ENCODE measurements at regions not wholly inside any gene's neighbourhood (a gene's known extent, or its start where the extent isn't known, plus 50 kb on each side); places are given as distances from the start of the nearest gene placed in this dataset.
"Not testable (repeated sequence)": the region's sequence is repeated elsewhere in the genome, so short reads cannot be mapped to it uniquely, and the experiment has no call there.

GRCh38 chr1:120525386-120525785 lies 110.6 kb downstream of the NBPF8 start:
- H3K27ac ChIP-seq (ENCODE audit: low read depth in 2 of 2, low read length in 1 of 2); CTCF ChIA-PET; H2AFZ ChIP-seq (ENCODE audit: low read depth); H3K4me3 ChIP-seq (ENCODE audit: low read depth in 2 of 2, low read length in 1 of 2); H3K4me1 ChIP-seq (ENCODE audit: control insufficient read depth in 1 of 2, insufficient read depth in 2 of 2, low read depth in 1 of 2, low read length in 1 of 2); H3K9me2 ChIP-seq; H3K27me3 ChIP-seq (ENCODE audit: insufficient read depth); H3F3A ChIP-seq (replicated peaks; ENCODE audit: insufficient read depth); H3K36me3 ChIP-seq (replicated peaks in 1 of 2; ENCODE audit: control insufficient read depth in 1 of 2, insufficient read depth in 2 of 2, low read length in 1 of 2); POLR2A ChIA-PET; H4K20me1 ChIP-seq (ENCODE audit: insufficient read depth); DNase-seq; H3K4me2 ChIP-seq; H3K9me3 ChIP-seq; H3K9ac ChIP-seq; H3K79me2 ChIP-seq (ENCODE audit: insufficient read depth): not testable (repeated sequence)
- 79% methylated on average over 2 of the region's 3 CpGs for WGBS (ENCODE audit: low lambda C conversion rate)

GRCh38 chr1:120529475-120530089 lies 114.7 kb downstream of the NBPF8 start:
- 0% methylated on average over 5 of the region's 5 CpGs for WGBS (ENCODE audit: low lambda C conversion rate)
- peak overlapping the region; percentile 54; the same call in 1 of the 2 replicates for H3K9ac ChIP-seq
- H3K36me3 ChIP-seq (replicated peaks in 1 of 2; ENCODE audit: control insufficient read depth in 1 of 2, insufficient read depth in 2 of 2, low read length in 1 of 2); H3F3A ChIP-seq (replicated peaks; ENCODE audit: insufficient read depth); H3K9me3 ChIP-seq; H4K20me1 ChIP-seq (ENCODE audit: insufficient read depth); CTCF ChIA-PET; H3K4me3 ChIP-seq (ENCODE audit: low read depth in 2 of 2, low read length in 1 of 2); H3K27me3 ChIP-seq (ENCODE audit: insufficient read depth); H3K4me1 ChIP-seq (ENCODE audit: control insufficient read depth in 1 of 2, insufficient read depth in 2 of 2, low read depth in 1 of 2, low read length in 1 of 2); H3K9me2 ChIP-seq; H2AFZ ChIP-seq (ENCODE audit: low read depth); DNase-seq; POLR2A ChIA-PET; H3K4me2 ChIP-seq; H3K79me2 ChIP-seq (ENCODE audit: insufficient read depth): not testable (repeated sequence)
- peak; percentile 33; the same call in 1 of the 2 replicates for TF ChIP-seq NFIC (IDR thresholded peaks at IDR 0.05; ENCODE audit: borderline replicate concordance)
- TF ChIP-seq EP300 (IDR thresholded peaks at IDR 0.05; ENCODE audit: borderline replicate concordance in 1 of 2, low read depth in 1 of 2, low read length in 1 of 2) = peak in 1 of 2 experiments; percentile 70; a peak in 2 of 4 replicates
- peak; percentile 38 for TF ChIP-seq TCF12 (IDR thresholded peaks at IDR 0.05)
- peak; percentile 47; the same call in 1 of the 2 replicates for TF ChIP-seq PBX3 (IDR thresholded peaks at IDR 0.05)
- peak; percentile 7; the same call in 1 of the 2 replicates for TF ChIP-seq FOSL2 (IDR thresholded peaks at IDR 0.05; ENCODE audit: borderline replicate concordance, low read depth)
- peak; percentile 22; the same call in 1 of the 2 replicates for TF ChIP-seq JUND (IDR thresholded peaks at IDR 0.05)
- H3K27ac ChIP-seq (ENCODE audit: low read depth in 2 of 2, low read length in 1 of 2) = peak overlapping the region in 1 of 2 experiments; percentile 70; a peak in 2 of 4 replicates

GRCh38 chr1:120531455-120531854 lies 116.6 kb downstream of the NBPF8 start:
- DNase-seq; H3K9ac ChIP-seq; H2AFZ ChIP-seq (ENCODE audit: low read depth); H3K36me3 ChIP-seq (replicated peaks in 1 of 2; ENCODE audit: control insufficient read depth in 1 of 2, insufficient read depth in 2 of 2, low read length in 1 of 2); POLR2A ChIA-PET; H3K79me2 ChIP-seq (ENCODE audit: insufficient read depth); H3K27ac ChIP-seq (ENCODE audit: low read depth in 2 of 2, low read length in 1 of 2); H3K4me1 ChIP-seq (ENCODE audit: control insufficient read depth in 1 of 2, insufficient read depth in 2 of 2, low read depth in 1 of 2, low read length in 1 of 2); H4K20me1 ChIP-seq (ENCODE audit: insufficient read depth); H3F3A ChIP-seq (replicated peaks; ENCODE audit: insufficient read depth); H3K9me3 ChIP-seq; CTCF ChIA-PET; H3K4me2 ChIP-seq; H3K4me3 ChIP-seq (ENCODE audit: low read depth in 2 of 2, low read length in 1 of 2); H3K27me3 ChIP-seq (ENCODE audit: insufficient read depth); H3K9me2 ChIP-seq: not testable (repeated sequence)
- 100% methylated on average over 1 of the region's 3 CpGs for WGBS (ENCODE audit: low lambda C conversion rate)

Measured in SK-N-SH (cell line).